Stomach (tissue), 4 donors: ENCODE measurements at regions not wholly inside any gene's neighbourhood (a gene's known extent, or its start where the extent isn't known, plus 50 kb on each side); places are given as distances from the start of the nearest gene placed in this dataset.

Source experiments
- EP300 ChIP-seq: sonication (generic); formaldehyde crosslinking; IDR thresholded peaks from one replicate; pipeline ENCODE4 v1.6.1; 2017; ENCODE audit warnings: antibody characterized with exemption
- POLR2A ChIP-seq, 4 donors: fragments of 450-650 bp; IDR thresholded peaks; one replicate each; pipeline ENCODE4 v1.6.1; 2016; ENCODE audit warnings: antibody characterized with exemption in 4 of 4, control low read depth in 2 of 4, mild to moderate bottlenecking in 1 of 4, moderate library complexity in 1 of 4
- POLR2AphosphoS5 ChIP-seq, 3 donors: sonication (generic); formaldehyde crosslinking; IDR thresholded peaks; one replicate each; pipeline ENCODE4 v1.6.1; 2016; ENCODE audit warnings: antibody characterized with exemption in 3 of 3
- TF ChIP-seq, protein P1 (sequence below), 7 experiments: fragments of 450-650 bp in 4 of 7; fragments of 200-600 bp in 3 of 7; sonication (generic) in 3 of 7; IDR thresholded peaks; one replicate each; pipeline ENCODE4 v1.5.1; 2016 to 2019; ENCODE audit warnings: antibody characterized with exemption in 7 of 7, control low read depth in 2 of 7, mild to moderate bottlenecking in 1 of 7

DNA sequence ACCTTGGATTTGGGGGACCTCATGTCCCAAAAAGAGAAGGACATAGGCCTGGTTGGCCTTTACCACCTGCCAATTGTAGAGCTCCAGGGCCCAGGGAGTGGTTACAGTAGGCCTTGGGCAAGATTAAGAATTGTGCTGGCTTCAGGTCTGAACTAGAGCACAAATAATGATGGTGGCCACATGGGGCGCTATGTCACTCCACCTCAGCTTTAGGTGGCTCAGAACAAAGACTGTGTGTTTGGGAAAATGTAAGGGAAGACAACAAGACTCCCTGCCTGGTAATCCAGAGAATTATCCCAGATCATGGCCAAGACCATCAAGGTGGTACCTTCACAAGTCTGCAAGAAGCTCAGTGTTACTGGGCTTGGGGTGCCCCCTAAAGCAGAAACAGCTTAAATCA is 224.9 kb upstream of the OPRM1 start:
- TF ChIP-seq, protein P1, sequence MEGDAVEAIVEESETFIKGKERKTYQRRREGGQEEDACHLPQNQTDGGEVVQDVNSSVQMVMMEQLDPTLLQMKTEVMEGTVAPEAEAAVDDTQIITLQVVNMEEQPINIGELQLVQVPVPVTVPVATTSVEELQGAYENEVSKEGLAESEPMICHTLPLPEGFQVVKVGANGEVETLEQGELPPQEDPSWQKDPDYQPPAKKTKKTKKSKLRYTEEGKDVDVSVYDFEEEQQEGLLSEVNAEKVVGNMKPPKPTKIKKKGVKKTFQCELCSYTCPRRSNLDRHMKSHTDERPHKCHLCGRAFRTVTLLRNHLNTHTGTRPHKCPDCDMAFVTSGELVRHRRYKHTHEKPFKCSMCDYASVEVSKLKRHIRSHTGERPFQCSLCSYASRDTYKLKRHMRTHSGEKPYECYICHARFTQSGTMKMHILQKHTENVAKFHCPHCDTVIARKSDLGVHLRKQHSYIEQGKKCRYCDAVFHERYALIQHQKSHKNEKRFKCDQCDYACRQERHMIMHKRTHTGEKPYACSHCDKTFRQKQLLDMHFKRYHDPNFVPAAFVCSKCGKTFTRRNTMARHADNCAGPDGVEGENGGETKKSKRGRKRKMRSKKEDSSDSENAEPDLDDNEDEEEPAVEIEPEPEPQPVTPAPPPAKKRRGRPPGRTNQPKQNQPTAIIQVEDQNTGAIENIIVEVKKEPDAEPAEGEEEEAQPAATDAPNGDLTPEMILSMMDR (IDR thresholded peaks at IDR 0.05): no peak
- no peak for TF ChIP-seq POLR2AphosphoS5 (IDR thresholded peaks at IDR 0.05)
- TF ChIP-seq POLR2A (IDR thresholded peaks at IDR 0.05): no peak
- TF ChIP-seq EP300: no peak
